Activated CD4-positive, alpha-beta memory T cell treated with anti-CD3 and anti-CD28 coated beads for 36 hours (primary cell): ENCODE measurements at regions not wholly inside any gene's neighbourhood (a gene's known extent, or its start where the extent isn't known, plus 50 kb on each side); places are given as distances from the start of the nearest gene placed in this dataset.
"Not testable (repeated sequence)": the region's sequence is repeated elsewhere in the genome, so short reads cannot be mapped to it uniquely, and the experiment has no call there.

Experiments used
- CTCF ChIA-PET: fragments of 350-600 bp; sonication (Branson Sonifier 250); formaldehyde crosslinking; loops from one replicate; lab custom pipeline; 2021; ENCODE audit warnings: antibody characterized with exemption, inconsistent platforms; lab: Charles Lee
- POLR2A ChIA-PET: fragments of 350-600 bp; sonication (Branson Sonifier 250); formaldehyde crosslinking; loops from one replicate; lab custom pipeline; 2021; ENCODE audit warnings: antibody characterized with exemption; lab: Charles Lee
- DNase-seq: peaks from one replicate; pipeline ENCODE4 v3.0.0-alpha.2; 2020
- H3K27ac Mint-ChIP-seq: one replicate; pipeline ENCODE4 v1.8.0; 2021; ENCODE audit warnings: mixed read lengths
- H3K27me3 Mint-ChIP-seq: one replicate; pipeline ENCODE4 v1.8.0; 2021; ENCODE audit warnings: mixed read lengths
- H3K36me3 Mint-ChIP-seq: one replicate; pipeline ENCODE4 v1.8.0; 2021; ENCODE audit warnings: mixed read lengths
- H3K4me1 Mint-ChIP-seq: one replicate; pipeline ENCODE4 v1.8.0; 2021; ENCODE audit warnings: low read depth, mixed read lengths
- H3K4me3 Mint-ChIP-seq: one replicate; pipeline ENCODE4 v1.8.0; 2021; ENCODE audit warnings: mild to moderate bottlenecking, mixed read lengths
- H3K9me3 Mint-ChIP-seq: one replicate; pipeline ENCODE4 v1.8.0; 2021; ENCODE audit warnings: mixed read lengths
- intact Hi-C: fragments of 100-400 bp; cut with micrococcal nuclease; formaldehyde crosslinking; loops from one replicate; pipeline ENCODE4 v1.15.1; 2023

GRCh38 chr2:191499874-191500565, 177.9 kb upstream of the NABP1 start:
- H3K27ac Mint-ChIP-seq, result no peak overlapping the region
- no peak overlapping the region for H3K4me3 Mint-ChIP-seq
- H3K36me3 Mint-ChIP-seq, result no peaks in the 10 kb centered on the region
- ChIA-PET POLR2A (no interaction called here), CTCF (interaction anchor here (0.6 to 2.4 kb wide), 3 partner anchors 334 to 462 kb away, joined by 3 to 19 read pairs (median 7); no protein-coding TSS in a partner anchor)
- no peaks in the 10 kb centered on the region for H3K9me3 Mint-ChIP-seq
- H3K27me3 Mint-ChIP-seq, result peaks cover 3% of the 10 kb centered on the region
- DNase-seq, result no peak
- intact Hi-C loops, result no loop called here
- no peaks in the 10 kb centered on the region for H3K4me1 Mint-ChIP-seq

GRCh38 chr2:191500566-191500883, 177.4 kb upstream of the NABP1 start:
- Mint-ChIP-seq H3K27me3 (peaks cover 5% of the 10 kb centered on the region), H3K4me1 (no peaks in the 10 kb centered on the region), H3K4me3 (no peak overlapping the region), H3K9me3 (no peaks in the 10 kb centered on the region), H3K27ac (no peak overlapping the region), H3K36me3 (no peaks in the 10 kb centered on the region)
- intact Hi-C loops, result no loop called here
- no peak for DNase-seq
- POLR2A ChIA-PET, result no interaction called here
- CTCF ChIA-PET, result interaction anchor here (0.6 to 2.4 kb wide), 5 partner anchors 72 to 462 kb away, joined by 3 to 19 read pairs (median 3); no protein-coding TSS in a partner anchor

- Mint-ChIP-seq H3K27me3 (peaks cover 5% of the 10 kb centered on the region), H3K27ac (no peak overlapping the region), H3K4me1 (no peaks in the 10 kb centered on the region), H3K36me3 (no peaks in the 10 kb centered on the region), H3K9me3 (no peaks in the 10 kb centered on the region), H3K4me3 (no peak overlapping the region)
- CTCF ChIA-PET, result interaction anchor here (0.6 to 2.4 kb wide), 8 partner anchors 26 to 1252 kb away, joined by 3 to 19 read pairs (median 3); no protein-coding TSS in a partner anchor
- intact Hi-C loops, result loop anchor here (1.0 kb wide), 2 partner anchors 332 to 336 kb away; no protein-coding TSS in a partner anchor
- DNase-seq, result no peak
- POLR2A ChIA-PET, result no interaction called here
These were observed 176.9 kb upstream of the NABP1 start for GRCh38 chr2:191500884-191501560.

GRCh38 chr2:191501561-191502168, 176.3 kb upstream of the NABP1 start:
- no peak overlapping the region for H3K27ac Mint-ChIP-seq
- POLR2A ChIA-PET, result no interaction called here
- CTCF ChIA-PET, result interaction anchor here (0.6 to 2.4 kb wide), 8 partner anchors 26 to 1251 kb away, joined by 3 to 19 read pairs (median 3); no protein-coding TSS in a partner anchor
- H3K4me1 Mint-ChIP-seq, result no peaks in the 10 kb centered on the region
- no peak overlapping the region for H3K4me3 Mint-ChIP-seq
- peaks cover 5% of the 10 kb centered on the region for H3K27me3 Mint-ChIP-seq
- no peaks in the 10 kb centered on the region for H3K36me3 Mint-ChIP-seq
- no peaks in the 10 kb centered on the region for H3K9me3 Mint-ChIP-seq
- DNase-seq, result no peak
- intact Hi-C loops, result loop anchor here (1.0 kb wide), 2 partner anchors 332 to 336 kb away; no protein-coding TSS in a partner anchor

- H3K4me1 Mint-ChIP-seq, result no peaks in the 10 kb centered on the region
- ChIA-PET CTCF (interaction anchor here (0.6 to 0.8 kb wide), 2 partner anchors 19 to 219 kb away, joined by 3 to 4 read pairs; no protein-coding TSS in a partner anchor), POLR2A (no interaction called here)
- H3K4me3 Mint-ChIP-seq, result no peak overlapping the region
- peaks cover 5% of the 10 kb centered on the region for H3K27me3 Mint-ChIP-seq
- intact Hi-C loops, result no loop called here
- no peak overlapping the region for H3K27ac Mint-ChIP-seq
- DNase-seq, result no peak
- no peaks in the 10 kb centered on the region for H3K36me3 Mint-ChIP-seq
- peaks cover 9% of the 10 kb centered on the region for H3K9me3 Mint-ChIP-seq
These were observed 171.4 kb upstream of the NABP1 start for GRCh38 chr2:191506515-191506914.

GRCh38 chr2:191507252-191507853, 170.6 kb upstream of the NABP1 start:
- H3K27me3 Mint-ChIP-seq, intact Hi-C loops, CTCF ChIA-PET, H3K9me3 Mint-ChIP-seq, H3K36me3 Mint-ChIP-seq, H3K27ac Mint-ChIP-seq, POLR2A ChIA-PET, H3K4me1 Mint-ChIP-seq, H3K4me3 Mint-ChIP-seq, DNase-seq: not testable (repeated sequence)

- H3K4me3 Mint-ChIP-seq, result no peak overlapping the region
- intact Hi-C loops, result no loop called here
- DNase-seq, result no peak
- ChIA-PET CTCF (no interaction called here), POLR2A (no interaction called here)
- peaks cover 2% of the 10 kb centered on the region for H3K27me3 Mint-ChIP-seq
- H3K27ac Mint-ChIP-seq, result no peak overlapping the region
- peaks cover 9% of the 10 kb centered on the region for H3K9me3 Mint-ChIP-seq
- H3K36me3 Mint-ChIP-seq, result no peaks in the 10 kb centered on the region
- no peaks in the 10 kb centered on the region for H3K4me1 Mint-ChIP-seq
These were observed 169.2 kb upstream of the NABP1 start for GRCh38 chr2:191508738-191509137.

- Mint-ChIP-seq H3K4me3 (no peak overlapping the region), H3K9me3 (peaks cover 5% of the 10 kb centered on the region), H3K27ac (no peak overlapping the region), H3K4me1 (no peaks in the 10 kb centered on the region), H3K27me3 (no peaks in the 10 kb centered on the region), H3K36me3 (no peaks in the 10 kb centered on the region)
- ChIA-PET POLR2A (no interaction called here), CTCF (interaction anchor here (1.2 to 2.0 kb wide), 2 partner anchors 9 to 157 kb away, joined by 3 to 8 read pairs; no protein-coding TSS in a partner anchor)
- DNase-seq, result no peak
- intact Hi-C loops, result no loop called here
These were observed 165.6 kb upstream of the NABP1 start for GRCh38 chr2:191512216-191512835.

- no peaks in the 10 kb centered on the region for H3K36me3 Mint-ChIP-seq
- H3K4me1 Mint-ChIP-seq, result no peaks in the 10 kb centered on the region
- no peaks in the 10 kb centered on the region for H3K27me3 Mint-ChIP-seq
- POLR2A ChIA-PET, result interaction anchor here (0.6 kb wide), 1 partner anchor 18 kb away, joined by 3 read pairs; no protein-coding TSS in a partner anchor
- no peak overlapping the region for H3K27ac Mint-ChIP-seq
- intact Hi-C loops, result no loop called here
- H3K4me3 Mint-ChIP-seq, result no peak overlapping the region
- H3K9me3 Mint-ChIP-seq, result no peaks in the 10 kb centered on the region
- no peak for DNase-seq
- CTCF ChIA-PET, result interaction anchor here (1.2 to 2.0 kb wide), 2 partner anchors 9 to 158 kb away, joined by 3 to 8 read pairs; no protein-coding TSS in a partner anchor
These were observed 165.1 kb upstream of the NABP1 start for GRCh38 chr2:191512874-191513273.

GRCh38 chr2:191514613-191515012, 163.3 kb upstream of the NABP1 start:
- POLR2A ChIA-PET, result no interaction called here

GRCh38 chr2:191515551-191515950, 162.4 kb upstream of the NABP1 start:
- DNase-seq, result no peak
- no peaks in the 10 kb centered on the region for H3K9me3 Mint-ChIP-seq
- H3K27ac Mint-ChIP-seq, result no peak overlapping the region
- POLR2A ChIA-PET, result no interaction called here
- H3K4me1 Mint-ChIP-seq, result no peaks in the 10 kb centered on the region
- no peak overlapping the region for H3K4me3 Mint-ChIP-seq
- intact Hi-C loops, result no loop called here
- CTCF ChIA-PET, result interaction anchor here (0.8 to 1.8 kb wide), 3 partner anchors 40 to 647 kb away, joined by 3 to 6 read pairs (median 4); no protein-coding TSS in a partner anchor
- peaks cover 1% of the 10 kb centered on the region for H3K27me3 Mint-ChIP-seq
- H3K36me3 Mint-ChIP-seq, result no peaks in the 10 kb centered on the region

More at GRCh38 chr2:191514613-191515012, 163.3 kb upstream of the NABP1 start:
- Mint-ChIP-seq H3K4me3 (no peak overlapping the region), H3K27ac (no peak overlapping the region), H3K9me3 (no peaks in the 10 kb centered on the region), H3K36me3 (no peaks in the 10 kb centered on the region), H3K27me3 (peaks cover 1% of the 10 kb centered on the region), H3K4me1 (no peaks in the 10 kb centered on the region)
- no peak for DNase-seq
- CTCF ChIA-PET, result interaction anchor here (0.8 to 1.8 kb wide), 3 partner anchors 41 to 648 kb away, joined by 3 to 6 read pairs (median 4); no protein-coding TSS in a partner anchor
- intact Hi-C loops, result no loop called here
